Tibial artery (tissue), 4 donors: ENCODE measurements at regions not wholly inside any gene's neighbourhood (a gene's known extent, or its start where the extent isn't known, plus 50 kb on each side); places are given as distances from the start of the nearest gene placed in this dataset.

Experiments
- DNase-seq, 2 donors: peaks; one replicate each; pipeline ENCODE4 v3.0.0-alpha.2; 2019
- H3K27ac ChIP-seq, 2 donors: fragments of 200-600 bp; sonication (generic) in 1 of 2; 1 replicate in 1 of 2; 2 replicates in 1 of 2; pipeline ENCODE4 v1.5.1; 2018 to 2019; ENCODE audit warnings: mild to moderate bottlenecking in 1 of 2
- H3K27me3 ChIP-seq, 2 donors: fragments of 200-600 bp; sonication (generic) in 1 of 2; one replicate each; pipeline versions ENCODE4 v1.5.1 to v1.6.0; 2016 to 2019
- H3K36me3 ChIP-seq, 3 donors: fragments of 200-600 bp; sonication (generic) in 2 of 3; one replicate each; pipeline ENCODE4 v1.5.1; 2016 to 2019; ENCODE audit warnings: mild to moderate bottlenecking in 2 of 3
- H3K4me1 ChIP-seq, 4 donors: fragments of 200-600 bp; sonication (generic) in 2 of 4; 1 replicate in 3 of 4; 2 replicates in 1 of 4; pipeline ENCODE4 v1.5.1; 2016 to 2019
- H3K4me3 ChIP-seq, 2 donors: fragments of 200-600 bp; sonication (generic) in 1 of 2; 1 replicate in 1 of 2; 2 replicates in 1 of 2; pipeline ENCODE4 v1.5.1; 2018 to 2019; ENCODE audit warnings: mild to moderate bottlenecking in 2 of 2
- H3K9me3 ChIP-seq, 3 donors: fragments of 200-600 bp; sonication (generic) in 1 of 3; one replicate each; pipeline ENCODE4 v1.5.1; 2016 to 2019
- intact Hi-C: fragments of 100-400 bp; cut with DNase I; formaldehyde crosslinking; loops from one replicate; pipeline ENCODE4 v1.15.0; 2023; ENCODE audit warnings: low total_unique reads
- TF ChIP-seq, protein P1 (sequence below), 2 experiments: fragments of 200-600 bp in 1 of 2; fragments of 450-650 bp in 1 of 2; IDR thresholded peaks; one replicate each; pipeline ENCODE4 v1.5.1; 2017 to 2019; ENCODE audit warnings: antibody characterized with exemption in 2 of 2, mild to moderate bottlenecking in 1 of 2, moderate library complexity in 1 of 2

DNA sequence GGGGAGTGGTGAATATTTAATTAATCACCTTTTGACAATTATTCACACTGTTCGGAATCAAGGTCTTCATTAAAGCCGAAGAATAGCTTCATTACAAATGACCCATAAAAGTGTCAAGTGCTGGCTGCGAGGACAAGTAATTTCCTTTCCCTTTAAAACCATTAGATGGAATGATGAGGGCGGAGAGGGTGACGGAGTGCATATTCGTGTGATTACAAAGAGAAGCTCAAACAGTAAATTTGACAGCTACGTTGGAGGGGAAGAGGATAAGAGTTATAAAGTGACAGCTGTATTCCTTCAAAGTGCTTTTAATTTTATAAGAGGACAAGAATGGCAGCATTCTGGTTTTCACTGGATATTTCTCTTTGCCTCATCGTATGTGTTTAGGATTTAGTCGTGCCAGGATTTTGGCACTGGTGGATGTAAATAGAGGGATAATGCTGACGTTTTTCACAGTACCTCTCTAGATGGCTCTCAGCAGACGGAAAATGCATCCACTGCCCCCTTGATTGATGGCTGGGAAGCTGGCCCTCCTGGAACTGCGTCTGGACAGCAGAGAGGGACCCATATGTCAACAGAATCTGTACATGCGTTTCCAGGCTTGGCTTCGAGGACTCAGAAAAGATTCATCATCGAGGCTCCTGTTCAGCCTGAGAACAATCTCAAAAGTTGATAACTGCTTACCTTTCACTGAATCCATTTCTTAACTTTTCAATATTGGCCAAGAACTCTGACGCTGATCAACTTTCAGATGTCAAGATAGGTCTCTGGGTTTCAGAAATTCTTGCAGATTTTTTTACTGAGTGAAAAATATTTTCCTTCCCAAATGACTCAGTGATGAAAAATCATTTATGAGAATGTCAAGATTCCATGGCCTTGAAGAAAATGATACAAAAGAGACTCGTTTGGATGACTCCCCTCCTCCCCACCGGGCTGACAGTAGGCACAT lies 50.4 kb upstream of the IRX2 start:
- no peak overlapping the region for H3K4me3 ChIP-seq
- no peaks in the 10 kb centered on the region for H3K36me3 ChIP-seq
- H3K27ac ChIP-seq: no peak overlapping the region
- H3K9me3 ChIP-seq: no peaks in the 10 kb centered on the region
- DNase-seq: no peak
- TF ChIP-seq, protein P1, sequence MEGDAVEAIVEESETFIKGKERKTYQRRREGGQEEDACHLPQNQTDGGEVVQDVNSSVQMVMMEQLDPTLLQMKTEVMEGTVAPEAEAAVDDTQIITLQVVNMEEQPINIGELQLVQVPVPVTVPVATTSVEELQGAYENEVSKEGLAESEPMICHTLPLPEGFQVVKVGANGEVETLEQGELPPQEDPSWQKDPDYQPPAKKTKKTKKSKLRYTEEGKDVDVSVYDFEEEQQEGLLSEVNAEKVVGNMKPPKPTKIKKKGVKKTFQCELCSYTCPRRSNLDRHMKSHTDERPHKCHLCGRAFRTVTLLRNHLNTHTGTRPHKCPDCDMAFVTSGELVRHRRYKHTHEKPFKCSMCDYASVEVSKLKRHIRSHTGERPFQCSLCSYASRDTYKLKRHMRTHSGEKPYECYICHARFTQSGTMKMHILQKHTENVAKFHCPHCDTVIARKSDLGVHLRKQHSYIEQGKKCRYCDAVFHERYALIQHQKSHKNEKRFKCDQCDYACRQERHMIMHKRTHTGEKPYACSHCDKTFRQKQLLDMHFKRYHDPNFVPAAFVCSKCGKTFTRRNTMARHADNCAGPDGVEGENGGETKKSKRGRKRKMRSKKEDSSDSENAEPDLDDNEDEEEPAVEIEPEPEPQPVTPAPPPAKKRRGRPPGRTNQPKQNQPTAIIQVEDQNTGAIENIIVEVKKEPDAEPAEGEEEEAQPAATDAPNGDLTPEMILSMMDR (IDR thresholded peaks at IDR 0.05): no peak
- no peaks in the 10 kb centered on the region for H3K27me3 ChIP-seq
- intact Hi-C loops: no loop called here
- no peaks in the 10 kb centered on the region for H3K4me1 ChIP-seq
